GM10248 (cell line): ENCODE measurements at regions not wholly inside any gene's neighbourhood (a gene's known extent, or its start where the extent isn't known, plus 50 kb on each side); places are given as distances from the start of the nearest gene placed in this dataset.

Experiments used
- CTCF ChIA-PET: fragments of 300-600 bp; sonication (Branson Sonifier 250); formaldehyde crosslinking; extraction: SDS; loops from one replicate; lab custom pipeline; 2021; ENCODE audit warnings: antibody characterized with exemption; lab: Yijun Ruan, JAX
- POLR2A ChIA-PET: fragments of 350-650 bp; sonication (Branson Sonifier 250); formaldehyde crosslinking; extraction: SDS; loops from one replicate; lab custom pipeline; 2020; ENCODE audit warnings: antibody characterized with exemption; lab: Yijun Ruan, JAX
- DNase-seq: peaks from one replicate; pipeline ENCODE4 v3.0.0; 2012; ENCODE audit errors: extremely low spot score
- CTCF ChIP-seq: IDR thresholded peaks from 2 replicates; pipeline ENCODE4 v1.5.1; 2012; ENCODE audit warnings: mild to moderate bottlenecking, low read depth; ENCODE audit errors: extremely low read depth, missing control alignments, control extremely low read depth

DNA sequence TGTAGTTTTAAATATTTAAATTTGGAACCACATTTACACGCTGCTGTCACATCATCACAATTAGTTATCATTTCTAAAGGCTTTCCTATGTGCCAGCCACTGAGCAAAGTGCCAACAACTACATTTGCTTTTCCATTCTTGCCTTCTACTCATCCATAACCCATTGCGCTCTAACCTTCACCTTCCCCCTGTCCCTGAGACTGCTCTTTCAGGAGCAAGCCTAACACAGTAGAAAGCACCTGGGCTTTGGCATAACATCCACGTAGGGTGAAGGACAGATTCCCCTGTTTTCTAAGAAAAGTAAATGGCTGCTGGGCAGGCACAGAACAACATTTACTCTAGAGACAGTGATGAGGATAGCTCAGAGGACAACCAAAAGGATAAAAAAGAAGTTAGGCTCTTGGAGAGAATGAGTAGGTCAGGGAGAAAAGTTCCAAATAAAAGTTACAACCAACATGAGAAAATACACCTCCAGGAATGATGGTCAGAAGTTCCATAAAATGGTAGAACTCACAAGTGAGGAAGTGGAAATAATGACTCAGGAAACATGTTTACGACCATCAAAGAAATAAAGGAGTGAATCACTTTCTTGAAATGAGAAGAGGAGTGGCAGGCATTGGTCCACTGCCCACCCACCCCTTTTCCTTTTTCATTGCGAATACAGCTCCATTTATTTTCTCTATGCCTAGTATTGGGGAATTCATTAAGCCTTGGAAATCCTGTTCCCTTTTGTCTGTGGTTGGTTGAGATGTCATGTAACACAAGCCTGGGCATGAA lies 77.2 kb downstream of the PFDN4 start:
- TF ChIP-seq CTCF: no peak
- CTCF ChIA-PET: no interaction called here
- DNase-seq: no peak
- POLR2A ChIA-PET: no interaction called here

DNA sequence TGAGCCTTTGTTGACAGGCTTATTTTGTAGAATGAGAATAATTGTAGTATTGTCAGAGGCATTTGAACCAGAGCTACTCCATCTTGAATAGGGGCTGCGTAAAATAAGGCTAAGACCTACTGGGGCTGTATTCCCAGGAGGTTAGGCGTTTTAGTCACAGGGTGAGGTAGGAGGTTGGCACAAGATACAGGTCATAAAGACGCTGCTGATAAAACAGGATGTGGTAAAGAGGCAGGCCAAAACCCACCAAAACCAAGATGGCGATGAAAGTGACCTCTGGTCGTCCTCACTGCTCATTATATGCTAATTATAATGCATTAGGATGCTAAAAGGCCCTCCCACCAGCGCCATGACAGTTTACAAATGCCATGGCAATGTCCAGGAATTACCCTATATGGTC lies 82.7 kb downstream of the PFDN4 start:
- no peak for TF ChIP-seq CTCF
- ChIA-PET CTCF (no interaction called here), POLR2A (no interaction called here)
- DNase-seq: no peak

DNA sequence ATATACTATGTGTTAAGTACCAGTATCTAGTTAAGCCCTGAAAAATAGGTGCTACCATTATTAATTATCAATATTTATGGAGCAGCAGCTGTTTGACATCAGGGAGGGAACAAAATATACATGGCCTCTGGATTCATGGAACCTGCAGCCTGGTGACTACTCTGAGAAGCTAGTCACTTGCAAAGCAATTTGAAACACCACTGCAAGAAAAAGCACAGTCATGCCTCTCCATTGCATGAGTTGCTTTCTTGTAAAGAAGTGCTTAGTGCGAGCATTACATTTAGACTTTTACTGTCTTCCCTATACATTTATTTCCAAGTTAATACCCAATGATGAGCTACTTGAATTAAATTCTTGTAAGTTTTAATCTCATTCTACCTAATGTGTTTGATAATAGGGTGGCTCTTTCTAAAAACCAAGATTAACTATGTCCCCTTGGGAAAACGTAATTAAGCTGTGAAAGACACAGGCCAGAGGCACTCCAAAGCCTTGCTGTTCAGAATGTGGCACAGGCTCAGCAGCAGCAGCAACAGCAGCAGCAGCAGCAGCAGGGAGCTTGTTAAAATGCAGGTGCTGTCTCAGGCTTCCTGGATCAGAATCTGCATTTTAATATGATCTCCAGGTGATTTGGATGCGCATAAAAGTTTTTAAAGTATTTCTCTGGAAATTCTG lies 83.6 kb downstream of the PFDN4 start:
- no peak for DNase-seq
- ChIA-PET CTCF (interaction anchor here (0.9 to 1.4 kb wide), 2 partner anchors 9 to 10 kb away, joined by 4 to 5 read pairs; no protein-coding TSS in a partner anchor), POLR2A (no interaction called here)
- TF ChIP-seq CTCF: no peak

- TF ChIP-seq CTCF: no peak
- POLR2A ChIA-PET: no interaction called here
- CTCF ChIA-PET: interaction anchor here (1.1 to 1.4 kb wide), 2 partner anchors 10 to 15 kb away, joined by 3 to 5 read pairs; no protein-coding TSS in a partner anchor
- no peak for DNase-seq
Measured at GRCh38 chr20:54292185-54292584, 84.3 kb downstream of the PFDN4 start.

DNA sequence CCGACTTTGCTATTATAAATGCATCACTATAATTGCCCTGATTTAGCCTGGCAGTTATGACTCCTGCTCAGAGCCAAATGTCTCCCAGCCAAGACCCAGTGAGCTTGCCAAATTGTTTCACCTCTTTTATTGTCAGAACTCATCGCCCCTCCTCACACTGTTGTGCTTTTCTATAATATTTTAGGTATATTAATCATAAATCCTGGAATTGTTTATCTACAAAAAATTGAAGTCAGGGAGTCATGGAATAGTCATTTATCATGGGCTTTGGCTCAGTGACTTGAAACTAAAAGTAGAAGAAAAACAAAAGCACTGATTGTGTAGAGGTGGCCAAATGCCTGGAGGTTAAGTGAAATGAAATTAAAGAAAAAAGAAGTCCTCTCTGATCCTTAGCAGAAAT lies 85.6 kb downstream of the PFDN4 start:
- ChIA-PET POLR2A (no interaction called here), CTCF (interaction anchor here (1.0 kb wide), 1 partner anchor 9 kb away, joined by 3 read pairs; no protein-coding TSS in a partner anchor)
- no peak for DNase-seq
- TF ChIP-seq CTCF: no peak

- no peak for TF ChIP-seq CTCF
- ChIA-PET POLR2A (no interaction called here), CTCF (no interaction called here)
- no peak for DNase-seq
Measured at GRCh38 chr20:54294094-54294493, 86.2 kb downstream of the PFDN4 start.
